Heart right ventricle (tissue), 16 donors: ENCODE measurements at regions not wholly inside any gene's neighbourhood (a gene's known extent, or its start where the extent isn't known, plus 50 kb on each side); places are given as distances from the start of the nearest gene placed in this dataset.

Source experiments
- ATAC-seq, 8 donors: fragments of 200-7000 bp; cut with Tn5 transposase; one replicate each; pipeline ENCODE4 v1.9.1; 2020; ENCODE audit warnings: mild to moderate bottlenecking in 8 of 8, moderate library complexity in 8 of 8, moderate number of reproducible peaks in 1 of 8
- DNase-seq, 2 donors: peaks; one replicate each; pipeline ENCODE4 v3.0.0-alpha.2; 2020
- H3K27ac ChIP-seq, 10 donors: fragments of 200-600 bp; sonication (generic) in 2 of 10; one replicate each; pipeline versions ENCODE4 v1.5.0 to v1.8.0; 2020 to 2022; ENCODE audit warnings: mild to moderate bottlenecking in 3 of 10
- H3K27me3 ChIP-seq, 7 donors: fragments of 200-600 bp; one replicate each; pipeline ENCODE4 v1.8.0; 2021 to 2022; ENCODE audit warnings: mild to moderate bottlenecking in 2 of 7
- H3K36me3 ChIP-seq, 9 donors: fragments of 200-600 bp; sonication (generic) in 1 of 9; one replicate each; pipeline versions ENCODE4 v1.5.0 to v1.8.0; 2020 to 2022; ENCODE audit warnings: mild to moderate bottlenecking in 2 of 9
- H3K4me1 ChIP-seq, 9 donors: fragments of 200-600 bp; sonication (generic) in 1 of 9; one replicate each; pipeline versions ENCODE4 v1.5.0 to v1.8.0; 2020 to 2022; ENCODE audit warnings: mild to moderate bottlenecking in 4 of 9
- H3K4me3 ChIP-seq, 10 donors: fragments of 200-600 bp; sonication (generic) in 2 of 10; one replicate each; pipeline versions ENCODE4 v1.5.0 to v1.8.0; 2020 to 2022; ENCODE audit warnings: mild to moderate bottlenecking in 7 of 10, moderate library complexity in 2 of 10
- H3K9me3 ChIP-seq, 11 donors: fragments of 200-600 bp in 10 of 11; sonication (generic) in 2 of 11; one replicate each; pipeline versions ENCODE4 v1.5.0 to v1.8.0; 2013 to 2022; ENCODE audit warnings: mild to moderate bottlenecking in 2 of 11, control low read depth in 1 of 11, moderate library complexity in 1 of 11
- CTCF ChIP-seq, 9 donors: fragments of 200-600 bp; sonication (generic) in 2 of 9; IDR thresholded peaks; one replicate each; pipeline versions ENCODE4 v1.5.0 to v1.8.0; 2021 to 2022; ENCODE audit warnings: antibody characterized with exemption in 9 of 9, mild to moderate bottlenecking in 5 of 9, moderate library complexity in 1 of 9
- WGBS, 2 donors: extraction: QIAGEN DNeasy Blood & Tissue Kit; methylation state at CpG; one replicate each; pipeline ENCODE4 v1.1.7; 2013; ENCODE audit warnings: inconsistent platforms in 1 of 2; 5-methylcytosine and 5-hydroxymethylcytosine counted together
- intact Hi-C, 10 donors: fragments of 100-400 bp; cut with DNase I; formaldehyde crosslinking; loops; one replicate each; pipeline versions ENCODE4 v1.11.1 to v1.14.2; 2022
- donor health status: Arrhythmogenic right ventricular cardiomyopathy.
- donor health status: ischemic (EF 13 %, LVEDD 7.1; RV severe dilation, severe dysfunction).
- donor health status: healthy with polysubstance abuse.
- donor health status: DM: no; HTN: yes; CAD: no.
- donor health status: DM: no; HTN: no; CAD: no.
- donor health status: ischemic (EF 25% LVEDD 6.9; RV normal size, moderate dysfunction).
- donor health status: ischemic (EF 25% LVEDD 5.7; RV mildly dilated, moderate dysfunction).
- donor health status: healthy.
- donor health status: DM: yes; HTN: yes; CAD: no.
- donor health status: Ischemic cardiomyopathy.
- donor health status: ischemic (EF 35%, LVEDD 5.7; RV mildly dilated, moderate dysfunction).
- donor health status: nonischemic (EF 11% LVEDD 7.7; RV severe dilation, severe dysfunction).
- donor health status: DM: yes; HTN: yes; CAD: no.
- donor health status: PGD.
- donor health status: ischemic (EF 29% LVEDD 5.4; RV normal size, mild dysfunction).
- donor health status: nonischemic (EF 23%, LVEDD 6.1; RV moderate dilation, normal function).

- DNase-seq (no peak), ATAC-seq (no peak)
- H3K27ac ChIP-seq: no peak overlapping the region
- H3K4me1 ChIP-seq: no peaks in the 10 kb centered on the region
- intact Hi-C loops: no loop called here
- no peak for TF ChIP-seq CTCF (IDR thresholded peaks at IDR 0.05)
- H3K4me3 ChIP-seq: no peak overlapping the region
- H3K9me3 ChIP-seq: no peaks in the 10 kb centered on the region
- H3K27me3 ChIP-seq: peaks cover 0 to 28% (median 5%) of the 10 kb centered on the region in 7 donors
- no peaks in the 10 kb centered on the region for H3K36me3 ChIP-seq
- 48 to 54% methylated on average over 4 of the region's 4 CpGs for WGBS, 2 donors
Measured at GRCh38 chr18:24536326-24536725, 75.9 kb downstream of the HRH4 start.

- no peak overlapping the region for H3K4me3 ChIP-seq
- no peak overlapping the region for H3K27ac ChIP-seq
- H3K27me3 ChIP-seq: peaks cover 0 to 27% (median 5%) of the 10 kb centered on the region in 7 donors
- intact Hi-C loops: no loop called here
- no peak for TF ChIP-seq CTCF (IDR thresholded peaks at IDR 0.05)
- 50 to 68% methylated on average over 1 of the region's 1 CpG for WGBS, 2 donors
- H3K4me1 ChIP-seq: no peaks in the 10 kb centered on the region
- no peaks in the 10 kb centered on the region for H3K9me3 ChIP-seq
- no peaks in the 10 kb centered on the region for H3K36me3 ChIP-seq
- no peak for ATAC-seq
- DNase-seq: no peak
Measured at GRCh38 chr18:24536834-24537233, 76.4 kb downstream of the HRH4 start.

GRCh38 chr18:24538414-24539264 lies 78.2 kb downstream of the HRH4 start:
- Histone ChIP-seq H3K4me3 (no peak overlapping the region), H3K27me3 (peaks cover 0 to 23% (median 6%) of the 10 kb centered on the region in 7 donors), H3K4me1 (no peaks in the 10 kb centered on the region), H3K9me3 (no peaks in the 10 kb centered on the region), H3K27ac (no peak overlapping the region), H3K36me3 (no peaks in the 10 kb centered on the region)
- 56 to 68% methylated on average over 5 of the region's 5 CpGs for WGBS, 2 donors
- no peak for TF ChIP-seq CTCF (IDR thresholded peaks at IDR 0.05)
- ATAC-seq: no peak
- DNase-seq: no peak
- intact Hi-C loops: no loop called here

- 46 to 50% methylated on average over 4 of the region's 4 CpGs for WGBS, 2 donors
- no peaks in the 10 kb centered on the region for H3K36me3 ChIP-seq
- no peaks in the 10 kb centered on the region for H3K4me1 ChIP-seq
- no peak overlapping the region for H3K27ac ChIP-seq
- no peak for ATAC-seq
- no peak for TF ChIP-seq CTCF (IDR thresholded peaks at IDR 0.05)
- peaks cover 0 to 23% (median 4%) of the 10 kb centered on the region in 7 donors for H3K27me3 ChIP-seq
- no peaks in the 10 kb centered on the region for H3K9me3 ChIP-seq
- intact Hi-C loops: loop anchor here in 2 of 10 donors (5.0 kb wide), 1 partner anchor 187 kb away; no protein-coding TSS in a partner anchor
- no peak for DNase-seq
- no peak overlapping the region for H3K4me3 ChIP-seq
Measured at GRCh38 chr18:24539866-24540617, 79.6 kb downstream of the HRH4 start.
